ENCODE measurements at regions not wholly inside any gene's neighbourhood (a gene's known extent, or its start where the extent isn't known, plus 50 kb on each side); places are given as distances from the start of the nearest gene placed in this dataset.
A peak's percentile ranks its signal among the peaks of the same experiment; 100 is the strongest.

- no peaks in the 10 kb centered on the region for H3K9me3 Mint-ChIP-seq
- H3K27me3 Mint-ChIP-seq: peaks cover 6% of the 10 kb centered on the region
- no peaks in the 10 kb centered on the region for H3K36me3 Mint-ChIP-seq (ENCODE audit: low read depth)
- H3K27ac Mint-ChIP-seq: no peak overlapping the region
- DNase-seq: no peak
- H3K4me3 Mint-ChIP-seq: no peak overlapping the region
- CTCF ChIA-PET: no interaction called here
- no peaks in the 10 kb centered on the region for H3K4me1 Mint-ChIP-seq
- POLR2A ChIA-PET: no interaction called here
Observed at GRCh38 chr2:235366390-235366789, 127.5 kb upstream of the AGAP1 start.

- CTCF ChIA-PET: interaction anchor here (0.6 kb wide), 1 partner anchor 20 kb away, joined by 3 read pairs; no protein-coding TSS in a partner anchor
Observed at GRCh38 chr2:235366807-235367206, 127.0 kb upstream of the AGAP1 start.

GRCh38 chr2:235371018-235371417 lies 122.8 kb upstream of the AGAP1 start:
- Mint-ChIP-seq H3K27me3 (peaks cover 6% of the 10 kb centered on the region), H3K27ac (no peak overlapping the region), H3K4me1 (no peaks in the 10 kb centered on the region), H3K4me3 (no peak overlapping the region), H3K36me3 (ENCODE audit: low read depth) (no peaks in the 10 kb centered on the region), H3K9me3 (no peaks in the 10 kb centered on the region)
- DNase-seq: no peak
- POLR2A ChIA-PET: no interaction called here
- CTCF ChIA-PET: no interaction called here

More at GRCh38 chr2:235366807-235367206, 127.0 kb upstream of the AGAP1 start:
- Mint-ChIP-seq H3K27ac (no peak overlapping the region), H3K9me3 (no peaks in the 10 kb centered on the region), H3K36me3 (ENCODE audit: low read depth) (no peaks in the 10 kb centered on the region), H3K27me3 (peaks cover 6% of the 10 kb centered on the region), H3K4me1 (no peaks in the 10 kb centered on the region), H3K4me3 (no peak overlapping the region)
- POLR2A ChIA-PET: no interaction called here
- no peak for DNase-seq

- H3K4me3 Mint-ChIP-seq: no peak overlapping the region
- ChIA-PET CTCF (no interaction called here), POLR2A (no interaction called here)
- no peaks in the 10 kb centered on the region for H3K9me3 Mint-ChIP-seq
- H3K4me1 Mint-ChIP-seq: no peaks in the 10 kb centered on the region
- H3K27ac Mint-ChIP-seq: no peak overlapping the region
- H3K36me3 Mint-ChIP-seq (ENCODE audit: low read depth): no peaks in the 10 kb centered on the region
- no peak for DNase-seq
- H3K27me3 Mint-ChIP-seq: peaks cover 15% of the 10 kb centered on the region
Observed at GRCh38 chr2:235373171-235373570, 120.7 kb upstream of the AGAP1 start.

DNA sequence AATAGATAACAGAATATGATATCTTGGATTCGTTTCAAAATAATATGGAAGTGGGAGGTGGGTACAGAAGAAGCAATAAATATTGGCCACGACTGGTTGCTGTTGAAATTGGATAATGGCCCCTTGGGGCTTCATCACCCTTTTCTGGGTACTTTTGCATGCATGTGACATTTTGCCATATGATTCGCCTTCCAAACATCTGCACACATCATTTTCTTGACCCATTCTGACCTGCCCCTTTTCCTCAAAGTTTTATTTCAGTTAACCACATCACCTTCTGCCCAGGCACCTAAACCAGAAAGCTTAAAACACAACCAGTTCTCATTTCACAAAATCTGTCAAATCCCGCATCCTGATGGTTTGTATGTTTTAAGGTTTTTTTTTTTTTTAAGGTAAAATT lies 116.7 kb upstream of the AGAP1 start:
- Mint-ChIP-seq H3K9me3 (no peaks in the 10 kb centered on the region), H3K27ac (no peak overlapping the region), H3K4me1 (no peaks in the 10 kb centered on the region), H3K27me3 (peaks cover 14% of the 10 kb centered on the region), H3K4me3 (no peak overlapping the region), H3K36me3 (ENCODE audit: low read depth) (no peaks in the 10 kb centered on the region)
- POLR2A ChIA-PET: no interaction called here
- CTCF ChIA-PET: no interaction called here
- DNase-seq: no peak

DNA sequence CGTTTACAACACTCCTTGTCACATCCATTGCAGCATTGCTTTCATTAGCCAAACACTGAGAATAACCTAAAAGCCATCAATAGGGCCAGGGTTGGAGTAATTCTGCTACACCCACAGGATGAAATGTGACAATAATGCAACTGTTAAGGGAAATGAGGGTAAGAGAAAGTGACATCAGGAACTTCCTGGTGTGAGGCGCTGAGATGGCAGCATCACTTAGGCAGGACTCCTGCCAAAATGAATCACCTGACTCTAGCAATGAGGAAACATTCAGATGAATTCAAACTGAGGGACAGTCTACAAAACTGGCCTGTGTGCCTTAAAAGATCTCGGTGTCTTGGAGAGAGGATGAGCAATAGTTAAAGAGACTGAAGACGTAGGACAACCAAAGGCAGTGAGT lies 115.6 kb upstream of the AGAP1 start:
- Mint-ChIP-seq H3K27ac (no peak overlapping the region), H3K27me3 (peaks cover 14% of the 10 kb centered on the region), H3K4me1 (no peaks in the 10 kb centered on the region), H3K9me3 (no peaks in the 10 kb centered on the region), H3K4me3 (no peak overlapping the region), H3K36me3 (ENCODE audit: low read depth) (no peaks in the 10 kb centered on the region)
- CTCF ChIA-PET: no interaction called here
- POLR2A ChIA-PET: no interaction called here
- DNase-seq: no peak

GRCh38 chr2:235378944-235379343 lies 114.9 kb upstream of the AGAP1 start:
- H3K4me3 Mint-ChIP-seq: no peak overlapping the region
- no peak overlapping the region for H3K27ac Mint-ChIP-seq
- peaks cover 14% of the 10 kb centered on the region for H3K27me3 Mint-ChIP-seq
- ChIA-PET CTCF (no interaction called here), POLR2A (no interaction called here)
- no peaks in the 10 kb centered on the region for H3K36me3 Mint-ChIP-seq (ENCODE audit: low read depth)
- DNase-seq: no peak
- no peaks in the 10 kb centered on the region for H3K4me1 Mint-ChIP-seq
- H3K9me3 Mint-ChIP-seq: no peaks in the 10 kb centered on the region

DNA sequence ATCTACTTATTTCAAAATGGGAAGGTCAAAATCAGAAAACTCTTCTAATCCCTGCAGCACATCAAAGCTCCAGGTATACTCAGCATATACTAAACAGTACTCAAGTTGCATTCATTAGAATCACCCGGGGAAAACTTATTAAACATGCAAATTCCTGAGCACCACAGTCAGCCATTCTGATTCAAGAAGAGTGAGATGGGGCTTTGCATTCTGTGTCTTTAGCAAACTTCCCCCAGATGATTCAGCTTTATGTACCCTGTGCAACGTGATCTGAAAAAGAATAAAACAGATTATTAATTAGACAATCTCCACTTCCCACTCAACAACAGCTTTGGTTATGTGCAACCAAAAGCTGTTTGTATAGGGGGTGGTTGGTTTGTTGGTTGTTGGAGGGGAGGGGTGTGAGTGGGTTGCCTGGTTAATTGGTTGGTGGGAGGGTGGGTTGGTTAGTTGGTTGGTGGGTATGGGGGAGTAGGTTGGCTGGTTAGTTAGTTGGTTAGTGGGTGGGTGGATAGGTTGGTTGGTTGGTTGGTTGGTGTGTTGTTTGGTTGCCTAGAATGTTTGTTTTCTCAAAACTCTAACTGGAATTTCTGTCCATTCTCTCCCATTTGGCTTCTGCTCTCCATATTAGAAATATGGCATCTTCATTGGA lies 112.5 kb upstream of the AGAP1 start:
- Mint-ChIP-seq H3K9me3 (no peaks in the 10 kb centered on the region), H3K4me3 (no peak overlapping the region), H3K27ac (no peak overlapping the region), H3K27me3 (peaks cover 13% of the 10 kb centered on the region), H3K4me1 (no peaks in the 10 kb centered on the region), H3K36me3 (ENCODE audit: low read depth) (no peaks in the 10 kb centered on the region)
- no peak for DNase-seq
- ChIA-PET POLR2A (no interaction called here), CTCF (no interaction called here)

DNA sequence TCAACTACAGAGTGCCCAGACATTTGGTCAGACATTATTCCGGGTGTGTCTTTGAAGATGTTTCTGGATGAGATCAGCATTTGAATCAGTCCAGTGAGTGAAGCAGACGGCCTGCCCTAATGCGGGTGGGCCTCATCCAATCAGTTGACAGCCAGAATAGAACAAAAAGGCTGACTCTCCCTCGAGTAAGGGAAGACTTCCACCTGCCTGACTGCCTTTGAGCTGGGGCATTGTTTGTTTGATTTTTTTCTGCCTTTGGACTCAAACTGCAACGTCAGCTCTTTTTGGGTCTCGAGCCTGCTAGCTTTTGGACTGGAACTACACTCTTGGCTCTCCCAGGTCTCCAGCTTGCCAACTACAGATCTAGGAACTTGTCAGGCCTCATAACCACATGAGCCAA lies 111.7 kb upstream of the AGAP1 start:
- no peaks in the 10 kb centered on the region for H3K9me3 Mint-ChIP-seq
- no peak overlapping the region for H3K4me3 Mint-ChIP-seq
- no peak for DNase-seq
- H3K4me1 Mint-ChIP-seq: no peaks in the 10 kb centered on the region
- H3K36me3 Mint-ChIP-seq (ENCODE audit: low read depth): no peaks in the 10 kb centered on the region
- ChIA-PET POLR2A (no interaction called here), CTCF (no interaction called here)
- no peak overlapping the region for H3K27ac Mint-ChIP-seq
- H3K27me3 Mint-ChIP-seq: peaks cover 12% of the 10 kb centered on the region

- ChIA-PET CTCF (no interaction called here), POLR2A (no interaction called here)
- Mint-ChIP-seq H3K36me3 (ENCODE audit: low read depth) (no peaks in the 10 kb centered on the region), H3K27ac (no peak overlapping the region), H3K4me1 (no peaks in the 10 kb centered on the region), H3K9me3 (no peaks in the 10 kb centered on the region), H3K27me3 (peaks cover 10% of the 10 kb centered on the region), H3K4me3 (no peak overlapping the region)
- DNase-seq: no peak
Observed at GRCh38 chr2:235382601-235383000, 111.2 kb upstream of the AGAP1 start.

GRCh38 chr2:235383272-235383843 lies 110.5 kb upstream of the AGAP1 start:
- Mint-ChIP-seq H3K27ac (no peak overlapping the region), H3K4me3 (no peak overlapping the region), H3K4me1 (no peaks in the 10 kb centered on the region), H3K9me3 (no peaks in the 10 kb centered on the region), H3K36me3 (ENCODE audit: low read depth) (no peaks in the 10 kb centered on the region), H3K27me3 (peaks cover 6% of the 10 kb centered on the region)
- ChIA-PET POLR2A (no interaction called here), CTCF (no interaction called here)
- DNase-seq: no peak

DNA sequence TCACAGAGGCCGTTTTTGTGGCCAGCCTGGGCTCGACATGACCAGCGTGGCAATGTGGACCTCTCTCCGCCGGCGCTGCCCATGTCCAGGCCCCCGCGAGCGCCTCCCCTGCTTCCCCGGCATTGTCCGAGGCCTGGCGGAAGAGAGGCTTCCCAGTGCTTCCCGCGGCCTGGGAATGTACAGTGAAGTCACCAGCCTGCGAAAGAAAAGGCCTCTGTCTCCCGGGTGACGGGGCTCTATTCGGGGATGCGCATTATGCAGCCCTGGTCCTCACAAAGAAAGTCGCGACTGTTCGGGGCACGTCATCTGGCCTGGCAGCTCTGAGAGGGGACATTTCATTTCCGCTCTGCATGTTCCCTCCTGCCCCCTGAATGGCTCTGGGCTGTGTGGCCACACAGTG lies 109.2 kb upstream of the AGAP1 start:
- Mint-ChIP-seq H3K4me3 (no peak overlapping the region), H3K27me3 (peaks cover 6% of the 10 kb centered on the region), H3K4me1 (no peaks in the 10 kb centered on the region), H3K36me3 (ENCODE audit: low read depth) (no peaks in the 10 kb centered on the region), H3K27ac (no peak overlapping the region), H3K9me3 (no peaks in the 10 kb centered on the region)
- no peak for DNase-seq
- POLR2A ChIA-PET: no interaction called here
- CTCF ChIA-PET: no interaction called here

- H3K4me1 Mint-ChIP-seq: peaks cover 11% of the 10 kb centered on the region
Observed at GRCh38 chr2:235389626-235390025, 104.2 kb upstream of the AGAP1 start.

DNA sequence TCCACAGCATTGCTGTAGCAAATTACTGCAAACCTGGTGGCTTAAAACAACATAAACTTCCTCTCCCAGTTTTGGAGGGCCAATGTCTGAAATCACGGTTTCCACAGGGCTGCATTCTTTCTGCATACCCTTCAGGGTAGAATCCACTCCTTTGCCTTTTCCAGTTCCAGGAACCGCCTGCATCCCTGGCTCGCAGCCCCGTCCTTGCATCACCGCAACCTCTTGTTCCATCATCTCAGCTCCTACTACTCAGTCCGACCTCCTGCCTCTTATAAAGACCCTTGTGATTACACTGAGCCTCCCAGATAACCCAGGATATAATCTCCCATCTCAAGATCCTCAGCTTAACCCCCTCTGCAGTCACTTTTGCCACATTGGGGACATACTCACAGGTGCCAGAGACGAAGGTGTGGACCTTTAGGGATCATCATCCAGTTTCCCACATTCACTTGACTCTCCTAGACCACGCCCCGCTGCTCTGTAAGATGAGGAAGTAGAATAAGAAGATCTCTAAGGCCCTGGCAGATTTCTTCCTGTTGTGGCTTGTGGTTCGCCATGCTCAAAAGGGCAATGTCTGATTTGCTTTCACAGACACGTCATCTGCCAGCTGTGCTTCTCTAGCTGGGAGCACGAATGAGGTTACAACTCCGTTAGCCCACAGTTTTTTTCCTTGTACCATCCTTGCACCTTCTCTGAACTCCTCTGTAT lies 103.6 kb upstream of the AGAP1 start:
- DNase-seq: peak; percentile 68
- Mint-ChIP-seq H3K4me1 (peaks cover 11% of the 10 kb centered on the region), H3K27me3 (peaks cover 5% of the 10 kb centered on the region), H3K36me3 (ENCODE audit: low read depth) (no peaks in the 10 kb centered on the region), H3K27ac (no peak overlapping the region), H3K4me3 (no peak overlapping the region), H3K9me3 (peaks cover 7% of the 10 kb centered on the region)
- ChIA-PET CTCF (no interaction called here), POLR2A (no interaction called here)

More at GRCh38 chr2:235389626-235390025, 104.2 kb upstream of the AGAP1 start:
- POLR2A ChIA-PET: no interaction called here
- H3K9me3 Mint-ChIP-seq: peaks cover 7% of the 10 kb centered on the region
- no peak for DNase-seq
- H3K27ac Mint-ChIP-seq: no peak overlapping the region
- CTCF ChIA-PET: no interaction called here
- H3K36me3 Mint-ChIP-seq (ENCODE audit: low read depth): no peaks in the 10 kb centered on the region
- no peak overlapping the region for H3K4me3 Mint-ChIP-seq
- peaks cover 2% of the 10 kb centered on the region for H3K27me3 Mint-ChIP-seq

All from activated CD4-positive, alpha-beta memory T cell treated with anti-CD3 and anti-CD28 coated beads, Interleukin-2, amount 10 ng/mL, durations not matched to agents 7 days and 5 days (primary cell).